Activated gamma-delta T cell treated with anti-CD3 and anti-CD28 coated beads, Interleukin-2, amount 50 U/mL, for 16 hours (primary cell): ENCODE measurements at regions not wholly inside any gene's neighbourhood (a gene's known extent, or its start where the extent isn't known, plus 50 kb on each side); places are given as distances from the start of the nearest gene placed in this dataset.

Experiments
- DNase-seq: peaks from one replicate; pipeline ENCODE4 v3.0.0-alpha.2; 2020; ENCODE audit warnings: low read depth

- no peak for DNase-seq
Measured at GRCh38 chr15:69530991-69531664, 78.5 kb downstream of the RPLP1 start.

GRCh38 chr15:69531665-69532027 lies 79.0 kb downstream of the RPLP1 start:
- no peak for DNase-seq

- no peak for DNase-seq
Measured at GRCh38 chr15:69532066-69532465, 79.4 kb downstream of the RPLP1 start.

GRCh38 chr15:69532856-69533255 lies 80.2 kb downstream of the RPLP1 start:
- DNase-seq = no peak

GRCh38 chr15:69533522-69533921 lies 80.9 kb downstream of the RPLP1 start:
- DNase-seq = no peak

GRCh38 chr15:69535101-69535638 lies 82.6 kb downstream of the RPLP1 start:
- no peak for DNase-seq

- no peak for DNase-seq
Measured at GRCh38 chr15:69535998-69536397, 83.4 kb downstream of the RPLP1 start.

GRCh38 chr15:69536726-69537512 lies 84.3 kb downstream of the RPLP1 start:
- DNase-seq = no peak

- DNase-seq = no peak
Measured at GRCh38 chr15:69537901-69538300, 85.3 kb downstream of the RPLP1 start.

- no peak for DNase-seq
Measured at GRCh38 chr15:69538379-69538778, 85.8 kb downstream of the RPLP1 start.

GRCh38 chr15:69539345-69539744 lies 86.7 kb downstream of the RPLP1 start:
- DNase-seq = no peak

GRCh38 chr15:69540622-69541021 lies 88.0 kb downstream of the RPLP1 start:
- no peak for DNase-seq

- DNase-seq = no peak
Measured at GRCh38 chr15:69542028-69542427, 89.4 kb downstream of the RPLP1 start.

- DNase-seq = no peak
Measured at GRCh38 chr15:69543681-69544364, 91.2 kb downstream of the RPLP1 start.

GRCh38 chr15:69544365-69545113 lies 91.9 kb downstream of the RPLP1 start:
- DNase-seq = no peak

- DNase-seq = no peak
Measured at GRCh38 chr15:69546182-69546581, 93.6 kb downstream of the RPLP1 start.

- DNase-seq = no peak
Measured at GRCh38 chr15:69548395-69549180, 96.0 kb downstream of the RPLP1 start.

GRCh38 chr15:69551391-69552056 lies 98.9 kb downstream of the RPLP1 start:
- no peak for DNase-seq

- DNase-seq = no peak
Measured at GRCh38 chr15:69552057-69552815, 99.6 kb downstream of the RPLP1 start.

- DNase-seq = no peak
Measured at GRCh38 chr15:69553686-69554085, 101.1 kb downstream of the RPLP1 start.
